Gastrocnemius medialis (tissue), 4 donors: ENCODE measurements at regions not wholly inside any gene's neighbourhood (a gene's known extent, or its start where the extent isn't known, plus 50 kb on each side); places are given as distances from the start of the nearest gene placed in this dataset.

ENCODE experiments used
- ATAC-seq, 2 donors: fragments of 150-250 bp; one replicate each; pipeline ENCODE4 v1.9.1; 2016
- DNase-seq, 2 donors: peaks; one replicate each; pipeline ENCODE4 v3.0.0-alpha.2; 2019
- H3K27ac ChIP-seq, 4 donors: fragments of 200-600 bp; sonication (generic); 1 replicate in 1 of 4; 2 replicates in 3 of 4; pipeline ENCODE4 v1.5.1; 2016 to 2018; ENCODE audit warnings: mild to moderate bottlenecking in 2 of 4, moderate library complexity in 1 of 4
- H3K27me3 ChIP-seq, 3 donors: fragments of 200-600 bp; sonication (generic) in 2 of 3; 1 replicate in 1 of 3; 2 replicates in 2 of 3; pipeline versions ENCODE4 v1.5.1 to v1.6.0; 2016 to 2019; ENCODE audit warnings: mild to moderate bottlenecking in 1 of 3, moderate library complexity in 1 of 3
- H3K36me3 ChIP-seq, 2 donors: fragments of 200-600 bp; sonication (generic) in 1 of 2; one replicate each; pipeline ENCODE4 v1.5.1; 2017 to 2018
- H3K4me1 ChIP-seq, 2 donors: fragments of 200-600 bp; sonication (generic) in 1 of 2; one replicate each; pipeline ENCODE4 v1.5.1; 2016 to 2017; ENCODE audit warnings: mild to moderate bottlenecking in 2 of 2
- H3K4me3 ChIP-seq, 4 donors: fragments of 200-600 bp; sonication (generic) in 3 of 4; 1 replicate in 1 of 4; 2 replicates in 3 of 4; pipeline ENCODE4 v1.5.1; 2016 to 2019; ENCODE audit warnings: mild to moderate bottlenecking in 2 of 4
- H3K9me3 ChIP-seq, 3 donors: fragments of 200-600 bp; sonication (generic) in 2 of 3; 1 replicate in 1 of 3; 2 replicates in 2 of 3; pipeline ENCODE4 v1.5.1; 2016 to 2019
- POLR2A ChIP-seq, 2 donors: fragments of 450-650 bp; IDR thresholded peaks; one replicate each; pipeline ENCODE4 v1.6.1; 2017; ENCODE audit warnings: antibody characterized with exemption in 2 of 2, mild to moderate bottlenecking in 2 of 2, moderate library complexity in 2 of 2
- in situ Hi-C, 4 donors: fragments of 200-750 bp; cut with MboI; loops; one replicate each; pipeline versions ENCODE4 v1.15.0 to v1.8.0; 2017; ENCODE audit warnings: low sequenced_read_pairs in 4 of 4
- intact Hi-C: fragments of 100-400 bp; cut with DNase I; formaldehyde crosslinking; loops from one replicate; pipeline ENCODE4 v1.15.1; 2023; ENCODE audit warnings: low total_unique reads
- TF ChIP-seq, protein P1 (sequence below), 5 experiments: fragments of 450-650 bp in 3 of 5; fragments of 200-600 bp in 2 of 5; sonication (generic) in 2 of 5; IDR thresholded peaks in 4 of 5; conservative IDR thresholded peaks in 1 of 5; 1 replicate in 4 of 5; 2 replicates in 1 of 5; pipeline ENCODE4 v1.5.1; 2016 to 2019; ENCODE audit warnings: antibody characterized with exemption in 5 of 5, mild to moderate bottlenecking in 3 of 5, moderate library complexity in 3 of 5

DNA sequence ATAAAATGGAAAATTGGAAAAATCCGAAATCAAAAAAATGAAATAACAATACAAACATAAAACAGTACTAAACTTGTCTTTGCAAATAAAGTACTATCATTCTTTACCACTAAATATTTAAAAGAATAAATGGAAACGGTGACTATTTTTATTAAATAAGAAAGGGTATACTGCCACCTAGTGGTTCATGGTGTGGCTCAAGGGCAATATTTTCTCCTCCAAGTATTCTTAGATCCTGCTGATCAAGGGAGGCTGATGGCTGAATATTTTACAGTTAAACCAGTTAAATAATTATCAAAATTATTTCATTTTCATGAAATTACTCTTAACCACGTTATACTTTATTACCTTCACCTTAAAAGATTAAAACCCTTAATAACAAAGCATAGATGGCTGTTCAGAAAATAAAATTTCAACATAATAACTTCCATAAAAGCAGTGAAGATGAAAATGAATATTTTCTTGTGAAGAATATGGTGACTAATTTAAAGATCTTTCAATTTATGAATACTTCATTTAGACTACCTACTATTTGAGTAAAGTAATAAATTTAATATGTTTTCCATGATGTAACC is 1793.9 kb downstream of the NCAM2 start:
- no peak for ATAC-seq
- Histone ChIP-seq H3K4me1 (no peaks in the 10 kb centered on the region), H3K9me3 (no peaks in the 10 kb centered on the region), H3K4me3 (no peak overlapping the region), H3K36me3 (no peaks in the 10 kb centered on the region), H3K27me3 (no peaks in the 10 kb centered on the region), H3K27ac (no peak overlapping the region)
- DNase-seq, result no peak
- in situ Hi-C loops (loop anchor here in 1 of 4 donors (25.0 kb wide), 1 partner anchor 1780 kb away; no protein-coding TSS in a partner anchor), intact Hi-C loops (no loop called here)
- TF ChIP-seq POLR2A (IDR thresholded peaks at IDR 0.05), result no peak
- TF ChIP-seq, protein P1, sequence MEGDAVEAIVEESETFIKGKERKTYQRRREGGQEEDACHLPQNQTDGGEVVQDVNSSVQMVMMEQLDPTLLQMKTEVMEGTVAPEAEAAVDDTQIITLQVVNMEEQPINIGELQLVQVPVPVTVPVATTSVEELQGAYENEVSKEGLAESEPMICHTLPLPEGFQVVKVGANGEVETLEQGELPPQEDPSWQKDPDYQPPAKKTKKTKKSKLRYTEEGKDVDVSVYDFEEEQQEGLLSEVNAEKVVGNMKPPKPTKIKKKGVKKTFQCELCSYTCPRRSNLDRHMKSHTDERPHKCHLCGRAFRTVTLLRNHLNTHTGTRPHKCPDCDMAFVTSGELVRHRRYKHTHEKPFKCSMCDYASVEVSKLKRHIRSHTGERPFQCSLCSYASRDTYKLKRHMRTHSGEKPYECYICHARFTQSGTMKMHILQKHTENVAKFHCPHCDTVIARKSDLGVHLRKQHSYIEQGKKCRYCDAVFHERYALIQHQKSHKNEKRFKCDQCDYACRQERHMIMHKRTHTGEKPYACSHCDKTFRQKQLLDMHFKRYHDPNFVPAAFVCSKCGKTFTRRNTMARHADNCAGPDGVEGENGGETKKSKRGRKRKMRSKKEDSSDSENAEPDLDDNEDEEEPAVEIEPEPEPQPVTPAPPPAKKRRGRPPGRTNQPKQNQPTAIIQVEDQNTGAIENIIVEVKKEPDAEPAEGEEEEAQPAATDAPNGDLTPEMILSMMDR (IDR thresholded peaks at IDR 0.05 in 4 of 5, conservative IDR thresholded peaks at IDR 0.05 in 1 of 5), result peak in 4 of 5 experiments; percentile 33 to 69 (median 50)

DNA sequence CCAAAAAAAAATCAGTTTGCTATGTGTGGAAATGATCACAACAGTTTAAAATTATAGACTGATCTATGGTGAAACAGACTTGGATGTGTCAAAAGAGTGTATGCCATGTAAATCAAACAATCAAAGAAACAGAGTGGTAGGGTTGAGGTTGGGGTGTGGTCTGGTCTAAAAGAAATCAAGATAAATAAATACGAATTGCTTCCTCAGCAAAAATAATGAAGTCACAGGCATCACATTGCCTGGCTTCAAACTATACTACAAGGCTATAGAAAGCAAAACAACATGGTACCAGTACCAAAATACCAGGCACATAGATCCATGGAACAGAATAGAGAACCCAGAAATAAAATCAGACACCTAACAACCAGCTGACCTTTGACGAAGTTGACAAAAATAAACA is 1796.9 kb downstream of the NCAM2 start:
- no peaks in the 10 kb centered on the region for H3K27me3 ChIP-seq
- H3K4me3 ChIP-seq, result no peak overlapping the region
- no peaks in the 10 kb centered on the region for H3K4me1 ChIP-seq
- H3K27ac ChIP-seq, result no peak overlapping the region
- no peak for TF ChIP-seq POLR2A (IDR thresholded peaks at IDR 0.05)
- TF ChIP-seq, protein P1 (IDR thresholded peaks at IDR 0.05 in 4 of 5, conservative IDR thresholded peaks at IDR 0.05 in 1 of 5), result no peak
- intact Hi-C loops, result no loop called here
- ATAC-seq, result no peak
- no peaks in the 10 kb centered on the region for H3K9me3 ChIP-seq
- no peaks in the 10 kb centered on the region for H3K36me3 ChIP-seq
- in situ Hi-C loops, result loop anchor here in 1 of 4 donors (25.0 kb wide), 1 partner anchor 1783 kb away; no protein-coding TSS in a partner anchor
- DNase-seq, result no peak

DNA sequence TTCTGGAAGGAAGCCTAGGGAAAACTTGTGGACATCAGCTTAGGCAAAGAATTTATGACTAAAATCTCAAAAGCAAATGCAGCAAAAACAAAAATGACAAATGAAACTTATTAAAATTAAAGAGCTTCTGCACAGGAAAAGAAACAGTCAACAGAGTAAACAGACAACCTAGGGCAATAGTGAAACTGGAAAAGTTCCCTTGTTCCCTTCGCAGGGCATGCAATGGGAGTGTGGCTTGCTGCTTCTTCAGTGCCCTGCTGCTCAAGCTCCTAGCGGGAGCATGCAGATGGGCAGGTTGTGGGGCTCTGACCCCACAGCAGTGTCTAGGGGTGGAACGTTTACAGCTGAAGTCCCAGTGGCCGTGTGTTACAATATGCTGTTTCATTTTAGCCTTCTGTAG is 1797.4 kb downstream of the NCAM2 start:
- TF ChIP-seq POLR2A (IDR thresholded peaks at IDR 0.05), result no peak
- TF ChIP-seq, protein P1 (IDR thresholded peaks at IDR 0.05 in 4 of 5, conservative IDR thresholded peaks at IDR 0.05 in 1 of 5), result no peak
- Histone ChIP-seq H3K27me3 (no peaks in the 10 kb centered on the region), H3K27ac (no peak overlapping the region), H3K4me3 (no peak overlapping the region), H3K9me3 (no peaks in the 10 kb centered on the region), H3K36me3 (no peaks in the 10 kb centered on the region), H3K4me1 (no peaks in the 10 kb centered on the region)
- in situ Hi-C loops (loop anchor here in 1 of 4 donors (25.0 kb wide), 1 partner anchor 1783 kb away; no protein-coding TSS in a partner anchor), intact Hi-C loops (no loop called here)
- ATAC-seq (no peak), DNase-seq (no peak)

DNA sequence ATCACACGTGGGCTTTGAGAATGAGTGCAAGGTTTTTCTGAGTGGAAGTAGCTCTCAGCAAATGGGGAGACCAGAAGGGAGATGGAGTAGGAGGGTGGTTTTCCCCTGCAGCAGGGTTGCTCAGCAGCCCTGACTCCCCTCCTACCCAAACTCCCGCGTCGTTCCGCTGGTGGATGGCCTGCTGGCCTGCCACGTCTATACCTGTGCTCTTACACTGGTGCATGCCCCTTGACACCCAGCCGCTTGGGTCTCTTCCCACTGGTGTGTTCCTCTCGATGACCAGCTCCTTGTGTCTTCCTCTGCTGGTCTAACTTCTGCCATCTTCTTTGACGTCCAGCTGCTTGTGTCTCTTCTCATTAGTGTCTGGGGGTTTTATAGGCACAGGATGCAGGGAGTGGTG is 1797.9 kb downstream of the NCAM2 start:
- DNase-seq (no peak), ATAC-seq (no peak)
- intact Hi-C loops, result no loop called here
- no peaks in the 10 kb centered on the region for H3K36me3 ChIP-seq
- in situ Hi-C loops, result loop anchor here in 1 of 4 donors (25.0 kb wide), 1 partner anchor 1784 kb away; no protein-coding TSS in a partner anchor
- no peaks in the 10 kb centered on the region for H3K9me3 ChIP-seq
- no peak for TF ChIP-seq POLR2A (IDR thresholded peaks at IDR 0.05)
- TF ChIP-seq, protein P1 (IDR thresholded peaks at IDR 0.05 in 4 of 5, conservative IDR thresholded peaks at IDR 0.05 in 1 of 5), result no peak
- no peaks in the 10 kb centered on the region for H3K27me3 ChIP-seq
- no peak overlapping the region for H3K27ac ChIP-seq
- no peaks in the 10 kb centered on the region for H3K4me1 ChIP-seq
- H3K4me3 ChIP-seq, result no peak overlapping the region
